HG03108 (cell line): ENCODE measurements at regions not wholly inside any gene's neighbourhood (a gene's known extent, or its start where the extent isn't known, plus 50 kb on each side); places are given as distances from the start of the nearest gene placed in this dataset.

Source experiments
- ATAC-seq: cut with Tn5 transposase; IDR thresholded peaks from one replicate; pipeline ENCODE4 v1.9.1; 2021; ENCODE audit warnings: moderate library complexity; ENCODE audit not compliant: unreplicated experiment

- no peak for ATAC-seq
These were observed 502.9 kb upstream of the STXBP6 start for GRCh38 chr14:25552826-25553225.

- no peak for ATAC-seq
These were observed 501.7 kb upstream of the STXBP6 start for GRCh38 chr14:25551674-25552073.

- no peak for ATAC-seq
These were observed 496.9 kb upstream of the STXBP6 start for GRCh38 chr14:25546826-25547225.

- ATAC-seq, result no peak
These were observed 488.0 kb upstream of the STXBP6 start for GRCh38 chr14:25537846-25538455.

- no peak for ATAC-seq
These were observed 476.3 kb upstream of the STXBP6 start for GRCh38 chr14:25526290-25526689.

GRCh38 chr14:25522926-25523325 lies 473.0 kb upstream of the STXBP6 start:
- ATAC-seq, result no peak

GRCh38 chr14:25522116-25522515 lies 472.2 kb upstream of the STXBP6 start:
- ATAC-seq, result no peak

GRCh38 chr14:25521616-25522015 lies 471.7 kb upstream of the STXBP6 start:
- ATAC-seq, result no peak

- no peak for ATAC-seq
These were observed 470.9 kb upstream of the STXBP6 start for GRCh38 chr14:25520821-25521220.

GRCh38 chr14:25518364-25518763 lies 468.4 kb upstream of the STXBP6 start:
- ATAC-seq, result no peak

- no peak for ATAC-seq
These were observed 466.9 kb upstream of the STXBP6 start for GRCh38 chr14:25516838-25517237.

- ATAC-seq, result no peak
These were observed 458.9 kb upstream of the STXBP6 start for GRCh38 chr14:25508845-25509244.

- no peak for ATAC-seq
These were observed 451.8 kb upstream of the STXBP6 start for GRCh38 chr14:25501749-25502148.

- no peak for ATAC-seq
These were observed 439.0 kb upstream of the STXBP6 start for GRCh38 chr14:25488961-25489360.

- ATAC-seq, result no peak
These were observed 435.4 kb upstream of the STXBP6 start for GRCh38 chr14:25485381-25485780.

GRCh38 chr14:25484906-25485305 lies 435.0 kb upstream of the STXBP6 start:
- no peak for ATAC-seq

GRCh38 chr14:25484235-25484634 lies 434.3 kb upstream of the STXBP6 start:
- no peak for ATAC-seq

GRCh38 chr14:25477316-25478098 lies 427.6 kb upstream of the STXBP6 start:
- no peak for ATAC-seq

- ATAC-seq, result no peak
These were observed 422.8 kb upstream of the STXBP6 start for GRCh38 chr14:25472700-25473099.

- no peak for ATAC-seq
These were observed 414.8 kb upstream of the STXBP6 start for GRCh38 chr14:25464772-25465171.

GRCh38 chr14:25464078-25464477 lies 414.1 kb upstream of the STXBP6 start:
- no peak for ATAC-seq

GRCh38 chr14:25463480-25463879 lies 413.5 kb upstream of the STXBP6 start:
- no peak for ATAC-seq

- no peak for ATAC-seq
These were observed 411.8 kb upstream of the STXBP6 start for GRCh38 chr14:25461780-25462179.
